Prostate gland (tissue), 2 donors: ENCODE measurements at regions not wholly inside any gene's neighbourhood (a gene's known extent, or its start where the extent isn't known, plus 50 kb on each side); places are given as distances from the start of the nearest gene placed in this dataset.

Source experiments
- CTCF ChIP-seq, 4 experiments: fragments of 200-600 bp in 2 of 4; fragments of 450-650 bp in 2 of 4; sonication (generic) in 2 of 4; IDR thresholded peaks; 1 replicate in 3 of 4; 2 replicates in 1 of 4; pipeline ENCODE4 v1.5.1; 2016 to 2019; ENCODE audit warnings: antibody characterized with exemption in 4 of 4, mild to moderate bottlenecking in 2 of 4, moderate library complexity in 2 of 4
- POLR2AphosphoS5 ChIP-seq: sonication (generic); formaldehyde crosslinking; IDR thresholded peaks from one replicate; pipeline ENCODE4 v1.6.1; 2017; ENCODE audit warnings: antibody characterized with exemption

GRCh38 chr11:42890773-42891172 is 421.0 kb upstream of the API5 start:
- TF ChIP-seq POLR2AphosphoS5 (no peak), CTCF (IDR thresholded peaks at IDR 0.05) (no peak)
